Activated naive CD8-positive, alpha-beta T cell treated with anti-CD3 and anti-CD28 coated beads, Interleukin-2, amount 50 U/mL, for 24 hours (primary cell): ENCODE measurements at regions not wholly inside any gene's neighbourhood (a gene's known extent, or its start where the extent isn't known, plus 50 kb on each side); places are given as distances from the start of the nearest gene placed in this dataset.

ENCODE experiments used
- ATAC-seq: fragments of 150-1000 bp; cut with Tn5 transposase; one replicate; pipeline ENCODE4 v1.10.0; 2021
- DNase-seq: peaks from one replicate; pipeline ENCODE4 v3.0.0; 2021
- H3K27ac Mint-ChIP-seq: one replicate; pipeline ENCODE4 v1.8.0; 2021; ENCODE audit warnings: mild to moderate bottlenecking, mixed read lengths
- H3K27me3 Mint-ChIP-seq: one replicate; pipeline ENCODE4 v1.8.0; 2021; ENCODE audit warnings: mixed read lengths
- H3K36me3 Mint-ChIP-seq: one replicate; pipeline ENCODE4 v1.8.0; 2021; ENCODE audit warnings: low read depth, mixed read lengths
- H3K4me1 Mint-ChIP-seq: one replicate; pipeline ENCODE4 v1.8.0; 2021; ENCODE audit warnings: mixed read lengths
- H3K4me3 Mint-ChIP-seq: one replicate; pipeline ENCODE4 v1.8.0; 2021; ENCODE audit warnings: mild to moderate bottlenecking, moderate library complexity, mixed read lengths
- H3K9me3 Mint-ChIP-seq: one replicate; pipeline ENCODE4 v1.8.0; 2021; ENCODE audit warnings: mixed read lengths

DNA sequence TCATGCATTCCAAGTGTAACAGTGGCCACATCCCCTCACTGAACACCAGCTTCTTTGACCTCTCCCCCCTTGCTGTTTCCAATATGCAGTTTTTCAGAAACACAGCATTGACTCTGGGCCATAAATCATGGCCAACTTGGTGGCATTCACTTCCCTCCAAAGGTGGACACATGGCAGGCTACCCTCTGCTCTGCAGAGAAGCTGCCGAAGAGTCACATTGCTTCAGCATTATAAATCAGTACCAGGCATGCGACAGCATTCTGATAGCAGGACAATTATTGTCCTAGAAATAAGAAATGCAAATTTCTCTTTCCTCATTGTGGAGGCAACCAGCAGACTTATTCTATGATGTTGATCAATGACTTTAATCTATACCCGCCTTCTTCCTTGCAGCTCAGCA, 475.4 kb upstream of the GHITM start:
- Mint-ChIP-seq H3K27ac (no peak overlapping the region), H3K9me3 (peaks cover 4% of the 10 kb centered on the region), H3K4me1 (no peaks in the 10 kb centered on the region), H3K36me3 (no peaks in the 10 kb centered on the region), H3K4me3 (no peak overlapping the region), H3K27me3 (no peaks in the 10 kb centered on the region)
- no peak for DNase-seq
- ATAC-seq, result no peak

DNA sequence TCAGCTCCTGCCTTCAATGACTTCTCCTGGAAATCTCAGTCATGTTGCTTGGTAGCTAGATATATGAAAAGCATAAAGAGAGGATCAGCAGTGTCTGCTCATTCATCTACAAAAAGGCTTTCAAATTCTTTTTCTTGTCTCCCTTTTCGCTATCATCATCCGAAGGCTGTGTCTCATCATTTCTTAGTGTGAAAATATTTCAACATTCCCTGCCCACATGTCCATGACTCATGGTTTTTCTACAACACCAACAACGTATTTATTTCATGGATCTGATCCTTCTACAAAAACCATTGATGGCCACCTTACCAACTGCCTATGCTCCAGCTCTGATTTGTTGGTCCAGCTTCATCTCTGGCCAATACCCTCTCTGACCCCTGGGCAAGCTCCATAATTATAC, 472.5 kb upstream of the GHITM start:
- Mint-ChIP-seq H3K9me3 (peaks cover 4% of the 10 kb centered on the region), H3K27ac (no peak overlapping the region), H3K36me3 (no peaks in the 10 kb centered on the region), H3K4me3 (no peak overlapping the region), H3K27me3 (no peaks in the 10 kb centered on the region), H3K4me1 (no peaks in the 10 kb centered on the region)
- ATAC-seq (no peak), DNase-seq (no peak)

DNA sequence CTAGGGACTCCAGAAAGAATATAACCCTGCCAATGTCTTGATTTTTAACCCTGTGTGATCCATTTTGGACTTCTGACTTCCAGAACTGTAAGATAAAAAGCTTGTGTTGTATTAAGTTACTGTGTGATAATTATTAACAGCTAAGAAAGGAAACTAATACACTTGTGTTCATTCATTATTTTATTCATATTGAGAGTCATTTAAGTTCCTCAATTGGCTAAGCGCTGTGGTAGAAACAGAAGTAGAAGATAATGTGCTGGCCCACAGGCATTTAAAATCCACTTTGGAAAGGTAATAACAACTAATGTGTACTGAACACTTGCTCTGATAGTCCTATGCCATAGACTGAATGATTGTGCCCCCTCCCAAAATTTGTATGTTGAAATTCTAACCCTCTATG, 471.7 kb upstream of the GHITM start:
- Mint-ChIP-seq H3K27ac (no peak overlapping the region), H3K9me3 (peaks cover 4% of the 10 kb centered on the region), H3K4me1 (no peaks in the 10 kb centered on the region), H3K4me3 (no peak overlapping the region), H3K36me3 (no peaks in the 10 kb centered on the region), H3K27me3 (no peaks in the 10 kb centered on the region)
- DNase-seq, result no peak
- no peak for ATAC-seq

DNA sequence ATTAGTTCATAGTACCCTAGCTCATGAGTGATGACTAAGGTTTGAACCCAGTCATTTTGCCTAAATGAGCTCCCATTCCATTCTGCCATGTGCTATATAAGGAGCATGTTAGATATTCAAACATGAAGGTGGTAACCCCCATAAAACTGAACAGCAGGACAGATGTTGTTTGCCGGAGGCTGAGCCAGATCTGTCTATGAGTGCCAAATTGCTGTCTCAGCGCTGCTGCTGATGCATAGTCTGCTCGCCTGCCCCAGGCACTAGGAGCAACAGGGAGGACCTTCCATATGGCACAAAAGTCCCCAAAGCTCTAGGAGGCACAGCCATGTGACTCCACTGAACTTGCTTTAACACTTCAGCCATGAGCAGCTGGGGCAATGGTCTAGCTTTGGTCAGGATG, 466.0 kb upstream of the GHITM start:
- DNase-seq (no peak), ATAC-seq (no peak)
- H3K9me3 Mint-ChIP-seq, result no peaks in the 10 kb centered on the region
- H3K36me3 Mint-ChIP-seq, result no peaks in the 10 kb centered on the region
- no peak overlapping the region for H3K27ac Mint-ChIP-seq
- H3K4me3 Mint-ChIP-seq, result no peak overlapping the region
- H3K27me3 Mint-ChIP-seq, result no peaks in the 10 kb centered on the region
- peaks cover under 1% of the 10 kb centered on the region for H3K4me1 Mint-ChIP-seq

DNA sequence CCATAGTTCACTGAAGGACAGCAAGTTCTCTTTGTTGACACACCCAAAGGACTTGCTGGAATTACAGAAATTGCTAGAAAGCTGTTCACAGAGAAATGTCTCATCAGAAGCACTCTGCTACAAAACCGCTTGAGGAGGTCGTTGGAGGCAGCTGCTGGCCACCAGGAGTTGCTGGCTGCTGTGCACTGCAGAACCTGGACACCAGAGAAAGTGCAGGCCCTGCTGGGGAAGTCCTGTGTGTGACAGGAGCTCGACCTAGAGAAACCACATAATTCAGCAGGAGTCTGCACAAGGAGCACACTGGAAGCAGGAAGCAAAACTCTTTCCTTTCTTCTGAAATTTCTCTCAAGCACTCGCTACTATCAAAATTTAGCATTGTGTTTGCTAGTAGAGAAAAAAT, 461.5 kb upstream of the GHITM start:
- Mint-ChIP-seq H3K27ac (no peak overlapping the region), H3K36me3 (no peaks in the 10 kb centered on the region), H3K4me3 (no peak overlapping the region), H3K9me3 (peaks cover 3% of the 10 kb centered on the region), H3K4me1 (peaks cover 20% of the 10 kb centered on the region), H3K27me3 (no peaks in the 10 kb centered on the region)
- ATAC-seq (no peak), DNase-seq (no peak)

DNA sequence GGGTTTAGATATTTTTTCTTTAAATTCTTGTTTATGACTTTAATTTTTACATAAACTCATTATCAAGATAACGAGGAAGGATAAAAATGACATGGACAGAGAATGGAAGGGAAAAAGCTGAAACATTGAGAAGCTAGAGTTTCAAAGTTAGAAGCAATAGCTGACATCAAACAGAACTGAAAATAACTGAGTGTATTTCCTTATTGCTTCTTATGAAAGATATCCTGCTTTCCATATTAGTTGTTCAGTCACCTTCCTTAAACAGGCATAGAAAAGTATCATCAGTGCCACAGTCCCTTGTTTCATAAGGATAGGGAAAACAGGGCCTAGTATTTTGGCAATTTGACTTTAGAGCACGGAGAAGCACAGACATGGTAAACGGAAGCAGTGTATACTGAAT, 460.5 kb upstream of the GHITM start:
- no peak overlapping the region for H3K27ac Mint-ChIP-seq
- H3K4me3 Mint-ChIP-seq, result no peak overlapping the region
- DNase-seq (no peak), ATAC-seq (no peak)
- no peaks in the 10 kb centered on the region for H3K27me3 Mint-ChIP-seq
- H3K9me3 Mint-ChIP-seq, result peaks cover 3% of the 10 kb centered on the region
- H3K4me1 Mint-ChIP-seq, result peaks cover 20% of the 10 kb centered on the region
- no peaks in the 10 kb centered on the region for H3K36me3 Mint-ChIP-seq

DNA sequence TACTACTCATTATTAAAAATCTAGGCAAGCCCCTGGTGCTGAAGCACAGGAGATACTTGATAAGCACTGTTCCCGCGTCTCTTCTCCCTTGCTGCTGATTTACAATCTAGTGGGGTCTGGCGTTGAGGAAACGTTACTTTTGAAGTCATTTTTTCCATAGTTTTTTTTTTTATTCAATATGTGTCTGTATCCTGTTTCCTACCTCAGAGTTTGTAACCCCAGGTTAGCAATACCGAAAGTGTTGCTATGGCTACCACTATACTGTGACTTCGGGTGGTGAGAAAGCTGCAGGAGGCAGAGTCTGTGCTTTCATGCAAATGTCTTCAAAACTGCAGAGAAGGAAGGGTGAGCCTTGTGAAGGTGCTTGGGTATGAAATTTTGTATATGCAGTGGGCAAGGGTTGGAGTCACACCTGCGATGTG, 458.8 kb upstream of the GHITM start:
- H3K36me3 Mint-ChIP-seq, result no peaks in the 10 kb centered on the region
- H3K27me3 Mint-ChIP-seq, result no peaks in the 10 kb centered on the region
- DNase-seq (peak; percentile 10), ATAC-seq (peak; percentile 86)
- H3K4me1 Mint-ChIP-seq, result peaks cover 20% of the 10 kb centered on the region
- no peak overlapping the region for H3K4me3 Mint-ChIP-seq
- H3K9me3 Mint-ChIP-seq, result peaks cover 3% of the 10 kb centered on the region
- H3K27ac Mint-ChIP-seq, result no peak overlapping the region

DNA sequence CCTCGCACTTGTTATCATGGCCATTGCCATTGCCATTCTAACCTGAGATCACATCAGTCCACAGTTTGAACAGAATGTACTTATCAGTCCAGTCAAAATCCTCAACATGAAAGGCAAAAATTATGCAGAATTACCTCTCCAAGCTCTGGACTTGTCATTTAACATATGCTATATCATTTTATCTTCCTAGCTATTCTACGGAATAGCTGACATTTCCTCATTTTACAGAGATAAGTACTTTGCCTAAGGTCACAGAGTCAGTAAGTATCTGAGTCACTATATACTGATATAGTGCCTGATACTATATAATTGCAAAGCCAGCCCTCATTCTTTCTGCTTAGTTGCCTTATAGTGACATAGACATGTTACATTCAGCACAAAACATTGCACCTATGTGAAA, 456.9 kb upstream of the GHITM start:
- Mint-ChIP-seq H3K4me3 (no peak overlapping the region), H3K27ac (no peak overlapping the region), H3K36me3 (no peaks in the 10 kb centered on the region), H3K4me1 (peaks cover 20% of the 10 kb centered on the region), H3K9me3 (peaks cover 3% of the 10 kb centered on the region), H3K27me3 (no peaks in the 10 kb centered on the region)
- DNase-seq, result no peak
- no peak for ATAC-seq

DNA sequence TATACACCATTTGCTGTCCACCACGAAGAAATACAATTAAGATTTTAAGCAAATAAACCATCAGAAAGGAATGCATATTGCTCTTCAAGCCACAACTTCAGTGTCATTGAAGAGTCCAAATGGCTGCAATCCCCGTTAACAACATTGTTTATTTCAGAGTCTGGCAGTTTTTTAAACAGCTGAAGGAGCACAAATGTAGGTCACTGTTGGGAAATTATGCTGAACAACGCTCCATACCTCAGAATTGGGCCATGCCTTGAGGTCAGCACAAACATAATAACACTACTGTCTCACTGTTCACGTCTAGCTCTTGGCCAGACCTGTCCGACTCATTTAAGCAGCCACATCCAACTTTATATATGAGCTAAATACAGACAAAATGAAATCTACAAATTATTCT, 453.9 kb upstream of the GHITM start:
- no peak overlapping the region for H3K4me3 Mint-ChIP-seq
- H3K9me3 Mint-ChIP-seq, result peaks cover 3% of the 10 kb centered on the region
- ATAC-seq, result no peak
- H3K27me3 Mint-ChIP-seq, result no peaks in the 10 kb centered on the region
- H3K36me3 Mint-ChIP-seq, result no peaks in the 10 kb centered on the region
- H3K4me1 Mint-ChIP-seq, result peaks cover 7% of the 10 kb centered on the region
- no peak for DNase-seq
- H3K27ac Mint-ChIP-seq, result no peak overlapping the region

DNA sequence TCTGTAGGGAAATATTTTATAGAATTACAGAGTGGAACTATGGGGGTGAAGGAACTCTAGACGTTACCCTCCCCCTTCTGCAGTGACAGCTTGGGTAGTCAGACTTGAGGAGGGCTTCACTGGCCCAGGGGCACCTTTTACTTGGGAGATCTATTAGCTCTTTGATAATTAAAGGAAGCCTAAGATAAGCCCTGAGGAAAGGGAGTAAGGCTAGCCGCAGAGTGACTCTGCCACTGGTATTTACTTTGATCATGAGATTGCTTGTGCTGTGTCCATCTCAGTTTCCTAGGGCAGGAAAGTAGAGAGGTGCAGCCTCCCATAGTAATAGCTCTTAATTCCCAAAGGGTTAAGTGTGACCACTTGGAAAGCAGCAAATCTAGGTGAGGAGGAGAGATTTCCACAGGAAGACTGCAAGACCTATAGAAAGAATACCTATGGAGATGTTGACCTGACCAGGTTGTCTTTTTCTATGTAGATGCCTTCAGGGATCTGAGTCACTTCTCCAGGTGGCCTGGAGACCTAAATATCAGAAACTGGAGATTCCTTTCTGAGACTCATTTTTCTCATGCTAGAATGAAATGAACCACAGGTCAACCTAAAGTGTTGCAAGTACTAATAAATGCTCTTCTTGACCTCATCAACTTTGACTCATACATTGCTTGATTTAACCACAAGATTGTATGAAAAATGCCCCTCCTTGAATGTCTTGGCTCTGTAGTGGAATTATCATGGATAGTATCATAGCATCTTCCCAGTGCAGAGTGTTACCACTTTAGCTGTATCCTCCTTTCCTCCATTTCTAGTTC, 447.3 kb upstream of the GHITM start:
- H3K27me3 Mint-ChIP-seq, result no peaks in the 10 kb centered on the region
- H3K9me3 Mint-ChIP-seq, result no peaks in the 10 kb centered on the region

DNA sequence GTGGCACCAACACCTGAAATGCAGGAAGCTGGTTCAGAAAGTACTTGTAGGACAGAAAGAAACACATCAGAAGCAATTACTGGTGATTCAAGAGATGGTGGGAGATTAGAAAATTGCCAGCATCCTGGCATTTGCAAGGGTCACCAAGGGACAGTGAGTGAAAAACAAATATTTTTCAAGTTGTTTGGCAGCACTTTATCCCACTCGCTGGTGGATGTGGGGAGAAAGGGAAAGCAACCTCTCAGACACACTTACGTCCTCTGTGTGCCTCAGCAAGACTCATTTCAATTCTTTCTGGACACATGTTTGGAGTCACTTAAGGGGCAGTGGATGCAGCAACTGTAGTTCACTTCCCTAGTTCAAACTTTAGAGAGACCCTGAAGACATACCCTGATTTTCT, 440.4 kb upstream of the GHITM start:
- Mint-ChIP-seq H3K27me3 (no peaks in the 10 kb centered on the region), H3K27ac (no peak overlapping the region), H3K9me3 (peaks cover 4% of the 10 kb centered on the region), H3K4me3 (no peak overlapping the region), H3K36me3 (no peaks in the 10 kb centered on the region), H3K4me1 (no peaks in the 10 kb centered on the region)
- no peak for DNase-seq
- ATAC-seq, result no peak

More for the DNA sequence above, 447.3 kb upstream of the GHITM start:
- H3K4me3 Mint-ChIP-seq, result no peak overlapping the region
- DNase-seq, result no peak
- H3K27ac Mint-ChIP-seq, result no peak overlapping the region
- ATAC-seq, result no peak
- H3K4me1 Mint-ChIP-seq, result no peaks in the 10 kb centered on the region
- no peaks in the 10 kb centered on the region for H3K36me3 Mint-ChIP-seq

DNA sequence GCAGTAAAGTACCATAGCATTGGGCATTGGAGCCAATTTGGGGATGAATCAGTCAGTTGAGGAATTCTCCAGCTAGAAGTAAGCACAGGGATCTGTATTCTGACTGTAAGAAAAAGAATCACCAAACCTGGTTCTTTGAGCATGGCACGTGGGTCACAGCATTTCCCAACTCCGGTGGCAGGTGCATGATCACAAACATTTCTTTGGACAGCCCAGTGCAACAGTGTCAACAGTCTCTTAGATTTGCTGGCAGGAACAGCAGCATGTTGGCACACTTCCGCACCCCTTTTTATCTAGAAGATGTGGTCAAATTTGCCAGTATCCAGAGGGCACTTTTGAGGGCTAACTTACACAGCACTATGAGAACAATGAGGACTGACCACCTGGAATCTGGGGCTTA, 437.5 kb upstream of the GHITM start:
- Mint-ChIP-seq H3K27me3 (no peaks in the 10 kb centered on the region), H3K36me3 (no peaks in the 10 kb centered on the region), H3K9me3 (peaks cover 4% of the 10 kb centered on the region), H3K4me3 (no peak overlapping the region), H3K27ac (no peak overlapping the region), H3K4me1 (no peaks in the 10 kb centered on the region)
- no peak for ATAC-seq
- DNase-seq, result no peak

DNA sequence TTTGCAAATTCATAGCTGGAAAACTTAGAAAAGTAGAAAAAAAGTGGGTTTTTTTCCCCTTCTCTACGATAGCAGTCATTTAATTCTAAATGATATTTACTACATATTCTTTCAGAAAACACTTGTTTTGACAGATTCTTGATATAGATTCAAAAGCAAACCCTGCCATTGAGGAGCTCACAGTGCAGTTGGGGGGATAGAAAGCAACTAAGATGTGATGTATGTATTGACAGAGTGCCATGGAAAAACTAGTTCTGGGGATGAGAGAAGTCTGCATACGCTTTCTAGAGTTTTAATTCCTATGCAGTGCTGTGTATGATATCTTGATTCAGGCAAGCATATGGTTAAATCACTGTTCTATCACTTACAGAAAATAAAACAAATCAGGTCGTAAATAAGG, 436.6 kb upstream of the GHITM start:
- Mint-ChIP-seq H3K9me3 (peaks cover 4% of the 10 kb centered on the region), H3K27ac (no peak overlapping the region), H3K4me3 (no peak overlapping the region), H3K27me3 (no peaks in the 10 kb centered on the region), H3K36me3 (no peaks in the 10 kb centered on the region), H3K4me1 (no peaks in the 10 kb centered on the region)
- ATAC-seq, result no peak
- no peak for DNase-seq

DNA sequence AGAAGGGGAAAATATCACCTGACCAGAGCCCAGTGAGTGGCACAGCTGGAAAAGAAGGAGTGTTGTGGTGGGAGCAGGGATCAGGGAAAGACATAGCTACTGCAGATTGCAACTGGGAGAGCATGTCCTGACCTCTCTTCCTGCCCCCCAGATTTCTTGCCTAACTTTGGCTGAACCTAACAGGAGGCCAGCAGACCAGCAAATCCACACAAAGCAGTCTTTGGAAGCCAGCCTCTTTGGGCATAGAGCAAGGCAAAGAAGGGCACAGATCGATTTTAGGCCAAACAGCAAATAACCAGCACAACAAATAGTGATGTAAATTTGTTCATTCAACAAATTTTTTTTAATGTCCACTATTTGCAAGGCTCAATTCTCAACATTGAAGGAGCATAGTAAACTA, 433.2 kb upstream of the GHITM start:
- Mint-ChIP-seq H3K27ac (no peak overlapping the region), H3K9me3 (no peaks in the 10 kb centered on the region), H3K27me3 (no peaks in the 10 kb centered on the region), H3K4me3 (no peak overlapping the region), H3K36me3 (no peaks in the 10 kb centered on the region), H3K4me1 (no peaks in the 10 kb centered on the region)
- no peak for ATAC-seq
- DNase-seq, result no peak

DNA sequence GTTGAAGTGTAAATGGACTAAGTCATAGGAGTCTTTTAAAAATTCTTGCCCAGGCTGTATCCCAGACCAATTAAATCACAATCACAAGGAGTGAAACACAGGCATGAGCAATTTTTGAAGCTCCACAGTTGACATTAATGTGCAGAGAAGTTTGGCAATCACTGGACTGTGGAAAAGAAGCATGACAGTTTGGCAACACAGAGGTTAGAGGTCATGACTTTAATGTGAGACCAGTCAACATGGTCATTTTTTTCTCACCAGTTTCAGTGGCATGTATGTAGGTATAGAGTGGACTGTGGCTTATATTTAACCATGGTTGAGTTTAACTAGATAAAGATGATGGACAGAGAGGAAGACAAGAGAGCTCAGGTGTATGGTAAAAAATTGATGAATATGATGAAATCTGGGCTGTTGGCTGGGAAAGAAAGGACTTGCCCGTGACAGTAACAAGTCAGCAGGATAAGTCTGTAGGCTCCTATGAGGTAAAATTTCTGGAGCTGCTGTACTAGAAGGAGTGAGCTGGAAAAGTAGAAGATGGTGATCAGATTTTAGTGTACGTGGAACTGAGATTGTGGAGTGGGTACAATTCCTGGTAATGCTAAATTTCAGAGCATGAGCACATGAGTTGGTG, 432.2 kb upstream of the GHITM start:
- no peaks in the 10 kb centered on the region for H3K4me1 Mint-ChIP-seq
- no peaks in the 10 kb centered on the region for H3K27me3 Mint-ChIP-seq
- DNase-seq (no peak), ATAC-seq (no peak)
- no peak overlapping the region for H3K27ac Mint-ChIP-seq
- H3K4me3 Mint-ChIP-seq, result no peak overlapping the region
- H3K36me3 Mint-ChIP-seq, result no peaks in the 10 kb centered on the region
- H3K9me3 Mint-ChIP-seq, result no peaks in the 10 kb centered on the region
